Suprapubic skin (tissue), 4 donors: ENCODE measurements at regions not wholly inside any gene's neighbourhood (a gene's known extent, or its start where the extent isn't known, plus 50 kb on each side); places are given as distances from the start of the nearest gene placed in this dataset.

Source experiments
- DNase-seq, 2 donors: peaks; one replicate each; pipeline ENCODE4 v3.0.0-alpha.2; 2019; ENCODE audit warnings: low spot score in 2 of 2
- H3K27ac ChIP-seq: fragments of 200-600 bp; sonication (generic); one replicate; pipeline ENCODE4 v1.5.1; 2019
- H3K27me3 ChIP-seq: fragments of 200-600 bp; sonication (generic); one replicate; pipeline ENCODE4 v1.5.1; 2019
- H3K36me3 ChIP-seq: fragments of 200-600 bp; sonication (generic); one replicate; pipeline ENCODE4 v1.5.1; 2019
- H3K4me1 ChIP-seq: fragments of 200-600 bp; sonication (generic); one replicate; pipeline ENCODE4 v1.5.1; 2019
- H3K4me3 ChIP-seq: fragments of 200-600 bp; sonication (generic); one replicate; pipeline ENCODE4 v1.5.1; 2019; ENCODE audit warnings: mild to moderate bottlenecking
- H3K9me3 ChIP-seq: fragments of 200-600 bp; sonication (generic); one replicate; pipeline ENCODE4 v1.5.1; 2019
- CTCF ChIP-seq, 2 donors: fragments of 200-600 bp in 1 of 2; fragments of 450-650 bp in 1 of 2; sonication (generic) in 1 of 2; IDR thresholded peaks; one replicate each; pipeline ENCODE4 v1.5.1; 2016 to 2019; ENCODE audit warnings: antibody characterized with exemption in 2 of 2, mild to moderate bottlenecking in 1 of 2, moderate library complexity in 1 of 2
- EP300 ChIP-seq: sonication (generic); formaldehyde crosslinking; IDR thresholded peaks from one replicate; pipeline ENCODE4 v1.6.1; 2017; ENCODE audit warnings: antibody characterized with exemption
- POLR2A ChIP-seq, 2 donors: fragments of 450-650 bp; IDR thresholded peaks; one replicate each; pipeline ENCODE4 v1.6.1; 2017; ENCODE audit warnings: antibody characterized with exemption in 2 of 2, mild to moderate bottlenecking in 2 of 2, moderate library complexity in 2 of 2
- POLR2AphosphoS5 ChIP-seq, 3 donors: sonication (generic); formaldehyde crosslinking; IDR thresholded peaks; one replicate each; pipeline ENCODE4 v1.6.1; 2017; ENCODE audit warnings: antibody characterized with exemption in 3 of 3
- WGBS: methylation state at CpG from one replicate; pipeline ENCODE4 v1.1.5; 2018; 5-methylcytosine and 5-hydroxymethylcytosine counted together

GRCh38 chr1:4319496-4319895 is 334.9 kb upstream of the AJAP1 start:
- H3K4me3 ChIP-seq, result no peak overlapping the region
- peaks cover 7% of the 10 kb centered on the region for H3K27me3 ChIP-seq
- 10% methylated on average over 2 of the region's 2 CpGs for WGBS
- DNase-seq, result no peak
- no peaks in the 10 kb centered on the region for H3K4me1 ChIP-seq
- TF ChIP-seq CTCF (IDR thresholded peaks at IDR 0.05), result no peak
- no peak for TF ChIP-seq POLR2AphosphoS5 (IDR thresholded peaks at IDR 0.05)
- TF ChIP-seq POLR2A (IDR thresholded peaks at IDR 0.05), result no peak
- TF ChIP-seq EP300, result no peak
- H3K27ac ChIP-seq, result no peak overlapping the region
- H3K36me3 ChIP-seq, result no peaks in the 10 kb centered on the region
- peaks cover 4% of the 10 kb centered on the region for H3K9me3 ChIP-seq

- Histone ChIP-seq H3K4me1 (no peaks in the 10 kb centered on the region), H3K27me3 (peaks cover 7% of the 10 kb centered on the region), H3K4me3 (no peak overlapping the region), H3K27ac (no peak overlapping the region), H3K9me3 (no peaks in the 10 kb centered on the region), H3K36me3 (no peaks in the 10 kb centered on the region)
- 69% methylated on average over 7 of the region's 7 CpGs for WGBS
- no peak for TF ChIP-seq POLR2AphosphoS5 (IDR thresholded peaks at IDR 0.05)
- TF ChIP-seq EP300, result no peak
- TF ChIP-seq POLR2A (IDR thresholded peaks at IDR 0.05), result no peak
- no peak for TF ChIP-seq CTCF (IDR thresholded peaks at IDR 0.05)
- no peak for DNase-seq
Measured at GRCh38 chr1:4322881-4323280, 331.5 kb upstream of the AJAP1 start.

- WGBS, result 86% methylated on average over 4 of the region's 4 CpGs
- peaks cover 7% of the 10 kb centered on the region for H3K27me3 ChIP-seq
- H3K4me1 ChIP-seq, result no peaks in the 10 kb centered on the region
- no peak for DNase-seq
- H3K36me3 ChIP-seq, result no peaks in the 10 kb centered on the region
- H3K9me3 ChIP-seq, result no peaks in the 10 kb centered on the region
- no peak overlapping the region for H3K4me3 ChIP-seq
- no peak overlapping the region for H3K27ac ChIP-seq
- TF ChIP-seq EP300 (no peak), CTCF (IDR thresholded peaks at IDR 0.05) (no peak), POLR2A (IDR thresholded peaks at IDR 0.05) (no peak), POLR2AphosphoS5 (IDR thresholded peaks at IDR 0.05) (no peak)
Measured at GRCh38 chr1:4323309-4323708, 331.1 kb upstream of the AJAP1 start.

GRCh38 chr1:4324525-4324924 is 329.9 kb upstream of the AJAP1 start:
- Histone ChIP-seq H3K4me1 (no peaks in the 10 kb centered on the region), H3K4me3 (no peak overlapping the region), H3K27me3 (peaks cover 2% of the 10 kb centered on the region), H3K36me3 (no peaks in the 10 kb centered on the region), H3K27ac (no peak overlapping the region), H3K9me3 (no peaks in the 10 kb centered on the region)
- DNase-seq, result no peak
- 90% methylated on average over 9 of the region's 9 CpGs for WGBS
- TF ChIP-seq POLR2A (IDR thresholded peaks at IDR 0.05), result no peak
- TF ChIP-seq POLR2AphosphoS5 (IDR thresholded peaks at IDR 0.05), result no peak
- TF ChIP-seq CTCF (IDR thresholded peaks at IDR 0.05), result no peak
- no peak for TF ChIP-seq EP300

DNA sequence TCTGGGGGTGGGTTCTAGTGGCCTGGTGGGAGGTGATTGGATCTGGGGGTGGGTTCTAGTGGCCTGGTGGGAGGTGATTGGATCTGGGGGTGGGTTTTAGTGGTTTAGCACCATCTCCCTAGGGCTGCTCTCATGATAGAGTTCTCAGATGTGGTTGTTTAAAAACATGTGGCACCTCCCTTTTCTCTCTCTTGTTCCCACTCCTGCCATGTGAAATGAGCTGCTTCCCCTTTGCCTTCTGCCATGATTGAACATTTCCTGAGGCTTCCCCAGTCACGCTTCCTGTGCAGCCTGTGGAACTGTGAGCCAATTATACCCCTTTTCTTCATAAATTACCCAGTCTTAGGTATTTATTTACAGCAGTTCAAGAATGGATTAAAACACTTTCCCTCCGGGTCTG is 327.3 kb upstream of the AJAP1 start:
- Histone ChIP-seq H3K9me3 (no peaks in the 10 kb centered on the region), H3K27ac (no peak overlapping the region), H3K4me3 (no peak overlapping the region), H3K4me1 (no peaks in the 10 kb centered on the region), H3K27me3 (peaks cover 2% of the 10 kb centered on the region), H3K36me3 (no peaks in the 10 kb centered on the region)
- no peak for TF ChIP-seq EP300
- TF ChIP-seq POLR2AphosphoS5 (IDR thresholded peaks at IDR 0.05), result no peak
- no peak for TF ChIP-seq CTCF (IDR thresholded peaks at IDR 0.05)
- no peak for TF ChIP-seq POLR2A (IDR thresholded peaks at IDR 0.05)
- 53% methylated on average over 2 of the region's 2 CpGs for WGBS
- no peak for DNase-seq
